ENCODE measurements at regions not wholly inside any gene's neighbourhood (a gene's known extent, or its start where the extent isn't known, plus 50 kb on each side); places are given as distances from the start of the nearest gene placed in this dataset.

DNA sequence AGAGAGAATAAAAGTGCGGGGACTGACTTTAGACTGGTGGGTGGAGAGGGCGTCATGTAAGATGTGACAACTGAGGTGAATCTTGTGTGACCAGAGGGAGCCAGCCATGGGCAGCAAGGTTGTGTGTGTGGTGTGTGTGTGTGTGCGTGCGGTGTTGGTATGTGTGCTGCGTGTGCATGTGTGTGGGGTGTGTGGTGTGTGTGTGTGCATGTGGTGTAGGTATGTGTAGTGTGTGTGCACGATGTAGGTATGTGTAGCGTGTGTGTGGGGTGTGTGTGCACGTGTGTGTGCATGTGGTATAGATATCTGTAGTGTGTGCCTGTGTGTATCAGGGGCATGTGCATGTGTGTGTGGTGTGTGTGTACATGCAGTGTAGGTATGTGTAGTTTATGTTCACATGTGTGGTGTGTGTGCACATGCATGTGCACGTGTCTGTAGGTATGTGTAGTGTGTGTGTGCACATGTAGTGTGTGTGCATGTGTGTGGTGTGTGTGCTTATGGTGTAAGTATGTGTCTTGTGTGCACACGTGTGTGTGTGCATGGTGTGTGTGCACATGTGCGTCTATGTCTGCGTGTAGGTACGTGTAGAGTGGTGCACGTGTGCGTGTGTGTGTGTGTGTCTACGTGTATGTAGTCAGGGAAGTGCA is 312.3 kb upstream of the MKI67 start:
- Histone ChIP-seq H2AK5ac (ENCODE audit: low read length, severe bottlenecking) (no peak overlapping the region), H3K27me3 (ENCODE audit: control insufficient read depth in 1 of 2, insufficient read depth in 1 of 2, low read length in 2 of 2) (no peaks in the 10 kb centered on the region), H3K23ac (ENCODE audit: low read length in 2 of 2) (no peak overlapping the region), H3K36me3 (ENCODE audit: control insufficient read depth in 1 of 2, insufficient read depth in 2 of 2, low read depth in 1 of 2, low read length in 2 of 2) (no peaks in the 10 kb centered on the region), H3K27ac (ENCODE audit: low read length, poor library complexity, severe bottlenecking) (no peak overlapping the region), H3K14ac (ENCODE audit: low read length in 2 of 2) (no peak overlapping the region), H4K8ac (ENCODE audit: low read length) (peak overlapping the region; percentile 31), H3K4me2 (ENCODE audit: low read length, poor library complexity, severe bottlenecking) (no peak overlapping the region), H2BK120ac (ENCODE audit: low read depth, low read length) (no peak overlapping the region), H3K79me1 (replicated peaks; ENCODE audit: low read length, poor library complexity, severe bottlenecking) (no peaks in the 10 kb centered on the region), H3K18ac (ENCODE audit: low read depth in 1 of 2, low read length in 2 of 2) (no peak overlapping the region), H3K4me1 (ENCODE audit: control insufficient read depth, insufficient read depth, low read depth, low read length) (peaks cover 3% of the 10 kb centered on the region), H2AFZ (ENCODE audit: low read depth, low read length) (no peak overlapping the region), H2BK15ac (ENCODE audit: low read depth, poor library complexity, severe bottlenecking) (no peak overlapping the region), H3K9me3 (ENCODE audit: control insufficient read depth, low read length) (peaks cover 3% of the 10 kb centered on the region), H2BK5ac (ENCODE audit: low read depth, low read length, poor library complexity, severe bottlenecking) (no peak overlapping the region), H3K4ac (ENCODE audit: low read depth in 1 of 2, low read length in 2 of 2) (no peak overlapping the region), H2BK12ac (ENCODE audit: low read length in 2 of 2) (no peak overlapping the region), H4K91ac (ENCODE audit: low read length) (peak overlapping the region; percentile 29), H3K4me3 (ENCODE audit: insufficient read depth in 1 of 2, low read depth in 1 of 2, low read length in 2 of 2) (no peak overlapping the region), H3K9ac (ENCODE audit: low read length) (no peak overlapping the region)
- WGBS, result 86% methylated on average over 15 of the region's 16 CpGs
- DNase-seq, result no peak

DNA sequence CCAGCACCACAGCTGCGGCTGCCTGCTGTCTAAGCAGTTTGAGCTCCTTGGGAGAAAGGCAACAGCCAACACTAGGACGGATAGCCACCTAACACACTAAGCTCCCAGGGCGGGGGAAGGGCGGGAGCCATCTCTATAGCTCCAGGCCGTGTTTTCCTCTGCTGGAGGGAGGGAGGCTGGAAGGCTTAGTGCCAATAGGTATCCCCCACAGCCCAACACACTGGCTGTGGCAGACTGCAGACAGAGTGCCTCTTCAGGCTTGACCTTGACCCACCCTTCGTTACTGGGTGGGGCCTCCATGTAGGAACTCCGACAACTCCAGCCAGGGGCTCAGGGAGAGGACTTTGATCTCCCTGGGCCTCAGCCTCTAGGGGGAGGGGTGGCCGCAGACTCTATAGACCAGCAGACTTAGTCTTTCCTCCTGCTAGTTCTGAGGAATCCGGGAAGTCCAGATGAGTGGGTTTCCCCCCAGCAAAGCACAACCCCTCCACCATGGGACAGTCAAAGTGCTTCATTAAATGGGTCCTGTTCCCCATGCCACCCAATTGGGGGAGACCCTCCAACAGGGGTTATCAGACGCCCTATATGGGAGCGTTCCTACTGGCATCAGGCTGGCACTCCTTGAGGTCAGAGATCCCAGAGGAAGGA is 314.4 kb upstream of the MKI67 start:
- no peaks in the 10 kb centered on the region for H3K36me3 ChIP-seq (ENCODE audit: control insufficient read depth in 1 of 2, insufficient read depth in 2 of 2, low read depth in 1 of 2, low read length in 2 of 2)
- H3K4me1 ChIP-seq (ENCODE audit: control insufficient read depth, insufficient read depth, low read depth, low read length), result peaks cover 3% of the 10 kb centered on the region
- H3K18ac ChIP-seq (ENCODE audit: low read depth in 1 of 2, low read length in 2 of 2), result no peak overlapping the region
- no peak overlapping the region for H2BK12ac ChIP-seq (ENCODE audit: low read length in 2 of 2)
- H3K4me3 ChIP-seq (ENCODE audit: insufficient read depth in 1 of 2, low read depth in 1 of 2, low read length in 2 of 2), result no peak overlapping the region
- H2BK120ac ChIP-seq (ENCODE audit: low read depth, low read length), result no peak overlapping the region
- 54% methylated on average over 8 of the region's 11 CpGs for WGBS
- H2AK5ac ChIP-seq (ENCODE audit: low read length, severe bottlenecking), result no peak overlapping the region
- H3K9me3 ChIP-seq (ENCODE audit: control insufficient read depth, low read length), result peaks cover 3% of the 10 kb centered on the region
- H3K27ac ChIP-seq (ENCODE audit: low read length, poor library complexity, severe bottlenecking), result no peak overlapping the region
- no peak overlapping the region for H3K23ac ChIP-seq (ENCODE audit: low read length in 2 of 2)
- H2AFZ ChIP-seq (ENCODE audit: low read depth, low read length), result no peak overlapping the region
- no peak overlapping the region for H3K14ac ChIP-seq (ENCODE audit: low read length in 2 of 2)
- no peak overlapping the region for H3K4me2 ChIP-seq (ENCODE audit: low read length, poor library complexity, severe bottlenecking)
- no peak overlapping the region for H2BK5ac ChIP-seq (ENCODE audit: low read depth, low read length, poor library complexity, severe bottlenecking)
- H3K4ac ChIP-seq (ENCODE audit: low read depth in 1 of 2, low read length in 2 of 2), result no peak overlapping the region
- H4K8ac ChIP-seq (ENCODE audit: low read length), result no peak overlapping the region
- H3K27me3 ChIP-seq (ENCODE audit: control insufficient read depth in 1 of 2, insufficient read depth in 1 of 2, low read length in 2 of 2), result no peaks in the 10 kb centered on the region
- no peak overlapping the region for H2BK15ac ChIP-seq (ENCODE audit: low read depth, poor library complexity, severe bottlenecking)
- H4K91ac ChIP-seq (ENCODE audit: low read length), result no peak overlapping the region
- H3K9ac ChIP-seq (ENCODE audit: low read length), result no peak overlapping the region
- DNase-seq, result no peak
- H3K79me1 ChIP-seq (replicated peaks; ENCODE audit: low read length, poor library complexity, severe bottlenecking), result no peaks in the 10 kb centered on the region

DNA sequence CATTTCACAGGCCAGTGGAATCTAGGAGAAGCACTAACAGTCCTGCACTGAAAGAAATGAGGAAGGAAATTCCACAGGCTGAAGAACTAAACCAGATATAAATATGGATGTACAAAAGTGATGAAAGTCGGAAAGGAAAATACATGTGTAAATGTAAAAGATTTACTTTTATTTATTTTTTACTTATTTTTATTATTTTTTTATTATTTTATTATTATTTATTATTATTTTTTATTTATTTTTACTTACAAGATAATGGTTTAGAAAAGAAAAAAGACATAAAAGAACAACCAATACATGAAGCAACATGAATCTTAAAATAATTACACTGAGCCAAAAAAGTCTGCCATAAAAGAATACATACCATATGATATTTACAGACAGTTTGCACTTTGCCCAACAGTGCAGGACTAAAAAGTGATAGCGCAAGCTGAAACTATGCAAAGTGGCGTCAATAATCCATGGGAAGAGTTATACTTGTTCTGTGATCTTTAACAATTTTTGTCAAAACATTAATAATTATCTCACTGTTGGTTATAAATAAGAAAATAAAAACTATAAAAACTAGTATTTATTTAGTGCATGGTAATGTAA is 317.8 kb upstream of the MKI67 start:
- Histone ChIP-seq H3K36me3 (ENCODE audit: control insufficient read depth in 1 of 2, insufficient read depth in 2 of 2, low read depth in 1 of 2, low read length in 2 of 2) (no peaks in the 10 kb centered on the region), H3K79me1 (replicated peaks; ENCODE audit: low read length, poor library complexity, severe bottlenecking) (no peaks in the 10 kb centered on the region), H3K18ac (ENCODE audit: low read depth in 1 of 2, low read length in 2 of 2) (no peak overlapping the region), H2AK5ac (ENCODE audit: low read length, severe bottlenecking) (no peak overlapping the region), H4K91ac (ENCODE audit: low read length) (no peak overlapping the region), H2AFZ (ENCODE audit: low read depth, low read length) (no peak overlapping the region), H3K14ac (ENCODE audit: low read length in 2 of 2) (no peak overlapping the region), H3K4ac (ENCODE audit: low read depth in 1 of 2, low read length in 2 of 2) (no peak overlapping the region), H2BK120ac (ENCODE audit: low read depth, low read length) (no peak overlapping the region), H3K27ac (ENCODE audit: low read length, poor library complexity, severe bottlenecking) (no peak overlapping the region), H3K4me3 (ENCODE audit: insufficient read depth in 1 of 2, low read depth in 1 of 2, low read length in 2 of 2) (no peak overlapping the region), H2BK12ac (ENCODE audit: low read length in 2 of 2) (no peak overlapping the region), H3K9me3 (ENCODE audit: control insufficient read depth, low read length) (peaks cover 10% of the 10 kb centered on the region), H2BK15ac (ENCODE audit: low read depth, poor library complexity, severe bottlenecking) (no peak overlapping the region), H3K4me2 (ENCODE audit: low read length, poor library complexity, severe bottlenecking) (no peak overlapping the region), H2BK5ac (ENCODE audit: low read depth, low read length, poor library complexity, severe bottlenecking) (no peak overlapping the region), H3K4me1 (ENCODE audit: control insufficient read depth, insufficient read depth, low read depth, low read length) (no peaks in the 10 kb centered on the region), H3K23ac (ENCODE audit: low read length in 2 of 2) (no peak overlapping the region), H4K8ac (ENCODE audit: low read length) (no peak overlapping the region), H3K9ac (ENCODE audit: low read length) (no peak overlapping the region), H3K27me3 (ENCODE audit: control insufficient read depth in 1 of 2, insufficient read depth in 1 of 2, low read length in 2 of 2) (no peaks in the 10 kb centered on the region)
- no CpG with 5 or more reads among the region's 3 CpGs for WGBS
- no peak for DNase-seq

DNA sequence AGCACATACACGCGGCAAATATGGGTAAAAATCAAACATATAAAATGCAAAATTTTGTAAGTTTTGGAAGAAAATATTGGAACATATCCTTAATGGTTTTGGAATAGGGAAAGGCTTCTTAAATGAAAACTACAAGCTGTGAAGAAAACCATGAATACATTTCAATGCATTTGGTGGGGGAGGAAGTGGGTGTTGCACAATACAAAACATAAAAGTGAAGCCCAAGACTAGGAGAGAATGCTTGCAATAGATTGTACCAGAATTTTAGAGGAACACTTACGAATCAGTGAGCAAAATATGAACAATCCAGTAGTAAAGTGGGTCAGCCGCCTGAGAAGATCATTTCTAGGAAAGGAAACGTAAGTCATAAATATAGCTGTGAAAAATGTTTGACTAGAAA is 322.6 kb upstream of the MKI67 start:
- H3K9me3 ChIP-seq (ENCODE audit: control insufficient read depth, low read length), result peaks cover 10% of the 10 kb centered on the region
- H3K27me3 ChIP-seq (ENCODE audit: control insufficient read depth in 1 of 2, insufficient read depth in 1 of 2, low read length in 2 of 2), result no peaks in the 10 kb centered on the region
- H3K79me1 ChIP-seq (replicated peaks; ENCODE audit: low read length, poor library complexity, severe bottlenecking), result no peaks in the 10 kb centered on the region
- 80% methylated on average over 4 of the region's 5 CpGs for WGBS
- no peak overlapping the region for H4K91ac ChIP-seq (ENCODE audit: low read length)
- no peak overlapping the region for H2AFZ ChIP-seq (ENCODE audit: low read depth, low read length)
- no peak for DNase-seq
- no peak overlapping the region for H3K4ac ChIP-seq (ENCODE audit: low read depth in 1 of 2, low read length in 2 of 2)
- no peak overlapping the region for H4K8ac ChIP-seq (ENCODE audit: low read length)
- no peak overlapping the region for H3K18ac ChIP-seq (ENCODE audit: low read depth in 1 of 2, low read length in 2 of 2)
- H3K4me3 ChIP-seq (ENCODE audit: insufficient read depth in 1 of 2, low read depth in 1 of 2, low read length in 2 of 2), result no peak overlapping the region
- H2BK5ac ChIP-seq (ENCODE audit: low read depth, low read length, poor library complexity, severe bottlenecking), result no peak overlapping the region
- no peak overlapping the region for H3K27ac ChIP-seq (ENCODE audit: low read length, poor library complexity, severe bottlenecking)
- H2BK120ac ChIP-seq (ENCODE audit: low read depth, low read length), result no peak overlapping the region
- H3K36me3 ChIP-seq (ENCODE audit: control insufficient read depth in 1 of 2, insufficient read depth in 2 of 2, low read depth in 1 of 2, low read length in 2 of 2), result no peaks in the 10 kb centered on the region
- H3K23ac ChIP-seq (ENCODE audit: low read length in 2 of 2), result no peak overlapping the region
- no peak overlapping the region for H2BK15ac ChIP-seq (ENCODE audit: low read depth, poor library complexity, severe bottlenecking)
- H3K4me1 ChIP-seq (ENCODE audit: control insufficient read depth, insufficient read depth, low read depth, low read length), result no peaks in the 10 kb centered on the region
- no peak overlapping the region for H2AK5ac ChIP-seq (ENCODE audit: low read length, severe bottlenecking)
- no peak overlapping the region for H3K14ac ChIP-seq (ENCODE audit: low read length in 2 of 2)
- no peak overlapping the region for H3K9ac ChIP-seq (ENCODE audit: low read length)
- H2BK12ac ChIP-seq (ENCODE audit: low read length in 2 of 2), result no peak overlapping the region
- H3K4me2 ChIP-seq (ENCODE audit: low read length, poor library complexity, severe bottlenecking), result no peak overlapping the region

Data from mesenchymal stem cell (in vitro differentiated cells and primary cell).